ENCODE measurements at regions not wholly inside any gene's neighbourhood (a gene's known extent, or its start where the extent isn't known, plus 50 kb on each side); places are given as distances from the start of the nearest gene placed in this dataset.
"Not testable (repeated sequence)": the region's sequence is repeated elsewhere in the genome, so short reads cannot be mapped to it uniquely, and the experiment has no call there.

- H3K4me2 ChIP-seq (ENCODE audit: low read depth, low read length, poor library complexity, severe bottlenecking) = no peak overlapping the region
Observed at GRCh38 chr15:94864600-94864999, 633.2 kb downstream of the MCTP2 start.

GRCh38 chr15:94868265-94868664 is 636.9 kb downstream of the MCTP2 start:
- not testable (repeated sequence) for H3K9me2 ChIP-seq (replicated peaks; ENCODE audit: low read depth, low read length); H4K20me1 ChIP-seq (ENCODE audit: insufficient read depth, low read length, poor library complexity, severe bottlenecking); H3K36me3 ChIP-seq (ENCODE audit: insufficient read depth, low read length); H3K4me3 ChIP-seq (ENCODE audit: low read length, poor library complexity, severe bottlenecking); H3K4me1 ChIP-seq (ENCODE audit: insufficient read depth, low read length, poor library complexity, severe bottlenecking); H3F3A ChIP-seq (ENCODE audit: low read depth); H3K79me2 ChIP-seq (ENCODE audit: insufficient read depth, low read length); H3K9me3 ChIP-seq (ENCODE audit: insufficient read depth, low read depth, low read length); H3K9ac ChIP-seq (ENCODE audit: low read depth, low read length, poor library complexity, severe bottlenecking); H3K27me3 ChIP-seq (ENCODE audit: insufficient read depth, low read length, poor library complexity, severe bottlenecking); H3K4me2 ChIP-seq (ENCODE audit: low read depth, low read length, poor library complexity, severe bottlenecking); H2AFZ ChIP-seq (ENCODE audit: low read length)

More at GRCh38 chr15:94864600-94864999, 633.2 kb downstream of the MCTP2 start:
- Histone ChIP-seq H3F3A (ENCODE audit: low read depth) (no peaks in the 10 kb centered on the region), H3K9me3 (ENCODE audit: insufficient read depth, low read depth, low read length) (no peaks in the 10 kb centered on the region), H2AFZ (ENCODE audit: low read length) (no peak overlapping the region), H3K36me3 (ENCODE audit: insufficient read depth, low read length) (no peaks in the 10 kb centered on the region), H4K20me1 (ENCODE audit: insufficient read depth, low read length, poor library complexity, severe bottlenecking) (no peaks in the 10 kb centered on the region), H3K79me2 (ENCODE audit: insufficient read depth, low read length) (no peaks in the 10 kb centered on the region), H3K4me3 (ENCODE audit: low read length, poor library complexity, severe bottlenecking) (no peak overlapping the region), H3K4me1 (ENCODE audit: insufficient read depth, low read length, poor library complexity, severe bottlenecking) (no peaks in the 10 kb centered on the region), H3K9me2 (replicated peaks; ENCODE audit: low read depth, low read length) (no peaks in the 10 kb centered on the region), H3K27me3 (ENCODE audit: insufficient read depth, low read length, poor library complexity, severe bottlenecking) (no peaks in the 10 kb centered on the region), H3K9ac (ENCODE audit: low read depth, low read length, poor library complexity, severe bottlenecking) (no peak overlapping the region)
- TF ChIP-seq EZH2phosphoT487 (IDR thresholded peaks at IDR 0.05; ENCODE audit: borderline replicate concordance) (no peak), CTCF (conservative IDR thresholded peaks at IDR 0.05; ENCODE audit: low read length) (no peak)

- no peaks in the 10 kb centered on the region for H3K27me3 ChIP-seq (ENCODE audit: insufficient read depth, low read length, poor library complexity, severe bottlenecking)
- H3F3A ChIP-seq (ENCODE audit: low read depth) = no peaks in the 10 kb centered on the region
- no peaks in the 10 kb centered on the region for H3K79me2 ChIP-seq (ENCODE audit: insufficient read depth, low read length)
- H3K4me3 ChIP-seq (ENCODE audit: low read length, poor library complexity, severe bottlenecking) = no peak overlapping the region
- H3K9me3 ChIP-seq (ENCODE audit: insufficient read depth, low read depth, low read length) = peaks cover 3% of the 10 kb centered on the region; the same call in 1 of the 2 replicates
- H3K36me3 ChIP-seq (ENCODE audit: insufficient read depth, low read length) = no peaks in the 10 kb centered on the region
- no peak overlapping the region for H2AFZ ChIP-seq (ENCODE audit: low read length)
- TF ChIP-seq EZH2phosphoT487 (IDR thresholded peaks at IDR 0.05; ENCODE audit: borderline replicate concordance) = no peak
- TF ChIP-seq CTCF (conservative IDR thresholded peaks at IDR 0.05; ENCODE audit: low read length) = no peak
- H3K4me1 ChIP-seq (ENCODE audit: insufficient read depth, low read length, poor library complexity, severe bottlenecking) = no peaks in the 10 kb centered on the region
- no peak overlapping the region for H3K4me2 ChIP-seq (ENCODE audit: low read depth, low read length, poor library complexity, severe bottlenecking)
- H4K20me1 ChIP-seq (ENCODE audit: insufficient read depth, low read length, poor library complexity, severe bottlenecking) = no peaks in the 10 kb centered on the region
- H3K9ac ChIP-seq (ENCODE audit: low read depth, low read length, poor library complexity, severe bottlenecking) = no peak overlapping the region
- no peaks in the 10 kb centered on the region for H3K9me2 ChIP-seq (replicated peaks; ENCODE audit: low read depth, low read length)
Observed at GRCh38 chr15:94875550-94875949, 644.2 kb downstream of the MCTP2 start.

- H3K4me2 ChIP-seq (ENCODE audit: low read depth, low read length, poor library complexity, severe bottlenecking) = no peak overlapping the region
- H2AFZ ChIP-seq (ENCODE audit: low read length) = no peak overlapping the region
- no peak overlapping the region for H3K9ac ChIP-seq (ENCODE audit: low read depth, low read length, poor library complexity, severe bottlenecking)
- no peaks in the 10 kb centered on the region for H3F3A ChIP-seq (ENCODE audit: low read depth)
- peaks cover 3% of the 10 kb centered on the region; the same call in 1 of the 2 replicates for H3K9me3 ChIP-seq (ENCODE audit: insufficient read depth, low read depth, low read length)
- no peaks in the 10 kb centered on the region for H4K20me1 ChIP-seq (ENCODE audit: insufficient read depth, low read length, poor library complexity, severe bottlenecking)
- no peaks in the 10 kb centered on the region for H3K27me3 ChIP-seq (ENCODE audit: insufficient read depth, low read length, poor library complexity, severe bottlenecking)
- H3K79me2 ChIP-seq (ENCODE audit: insufficient read depth, low read length) = no peaks in the 10 kb centered on the region
- no peak for TF ChIP-seq EZH2phosphoT487 (IDR thresholded peaks at IDR 0.05; ENCODE audit: borderline replicate concordance)
- TF ChIP-seq CTCF (conservative IDR thresholded peaks at IDR 0.05; ENCODE audit: low read length) = no peak
- no peak overlapping the region for H3K4me3 ChIP-seq (ENCODE audit: low read length, poor library complexity, severe bottlenecking)
- H3K36me3 ChIP-seq (ENCODE audit: insufficient read depth, low read length) = no peaks in the 10 kb centered on the region
- no peaks in the 10 kb centered on the region for H3K9me2 ChIP-seq (replicated peaks; ENCODE audit: low read depth, low read length)
- H3K4me1 ChIP-seq (ENCODE audit: insufficient read depth, low read length, poor library complexity, severe bottlenecking) = no peaks in the 10 kb centered on the region
Observed at GRCh38 chr15:94877833-94878232, 646.5 kb downstream of the MCTP2 start.
